GM13976 (cell line): ENCODE measurements at regions not wholly inside any gene's neighbourhood (a gene's known extent, or its start where the extent isn't known, plus 50 kb on each side); places are given as distances from the start of the nearest gene placed in this dataset.
"Not testable (repeated sequence)": the region's sequence is repeated elsewhere in the genome, so short reads cannot be mapped to it uniquely, and the experiment has no call there.

Experiments used
- DNase-seq: peaks from one replicate; pipeline ENCODE4 v3.0.0; 2012; ENCODE audit warnings: low spot score
- CTCF ChIP-seq: IDR thresholded peaks from 2 replicates; pipeline ENCODE4 v1.5.1; 2012; ENCODE audit warnings: borderline replicate concordance, mild to moderate bottlenecking; ENCODE audit not compliant: insufficient read depth; ENCODE audit errors: extremely low read depth, missing control alignments, control extremely low read depth
- in situ Hi-C: fragments of 300-500 bp; cut with MboI; formaldehyde crosslinking; loops from one replicate; pipeline ENCODE4 v1.12.0; 2022; ENCODE audit warnings: low sequenced_read_pairs, mixed read lengths, inconsistent platforms; ENCODE audit not compliant: unreplicated experiment

GRCh38 chr17:30639391-30639790, 162.2 kb downstream of the GOSR1 start:
- in situ Hi-C loops, DNase-seq: not testable (repeated sequence)

- DNase-seq, in situ Hi-C loops: not testable (repeated sequence)
Observed at GRCh38 chr17:30638968-30639367, 161.8 kb downstream of the GOSR1 start.

- DNase-seq, in situ Hi-C loops: not testable (repeated sequence)
Observed at GRCh38 chr17:30631651-30632050, 154.4 kb downstream of the GOSR1 start.

GRCh38 chr17:30625380-30625779, 148.2 kb downstream of the GOSR1 start:
- in situ Hi-C loops, DNase-seq: not testable (repeated sequence)

- in situ Hi-C loops, DNase-seq: not testable (repeated sequence)
Observed at GRCh38 chr17:30624180-30624579, 147.0 kb downstream of the GOSR1 start.

- DNase-seq, in situ Hi-C loops: not testable (repeated sequence)
Observed at GRCh38 chr17:30609682-30610081, 132.5 kb downstream of the GOSR1 start.

- no peak for TF ChIP-seq CTCF
Observed at GRCh38 chr17:30605523-30605922, 128.3 kb downstream of the GOSR1 start.

GRCh38 chr17:30605027-30605426, 127.8 kb downstream of the GOSR1 start:
- no peak for TF ChIP-seq CTCF
- DNase-seq: no peak
- in situ Hi-C loops: no loop called here

More at GRCh38 chr17:30605523-30605922, 128.3 kb downstream of the GOSR1 start:
- in situ Hi-C loops: no loop called here
- no peak for DNase-seq

- DNase-seq, in situ Hi-C loops: not testable (repeated sequence)
Observed at GRCh38 chr17:30602396-30602795, 125.2 kb downstream of the GOSR1 start.

- in situ Hi-C loops: not testable (repeated sequence)
Observed at GRCh38 chr17:30601984-30602383, 124.8 kb downstream of the GOSR1 start.

GRCh38 chr17:30600830-30601494, 123.8 kb downstream of the GOSR1 start:
- no peak for TF ChIP-seq CTCF
- in situ Hi-C loops: no loop called here
- DNase-seq: peak; percentile 52

More at GRCh38 chr17:30601984-30602383, 124.8 kb downstream of the GOSR1 start:
- not testable (repeated sequence) for DNase-seq
